ENCODE measurements at regions not wholly inside any gene's neighbourhood (a gene's known extent, or its start where the extent isn't known, plus 50 kb on each side); places are given as distances from the start of the nearest gene placed in this dataset.
"Not testable (repeated sequence)": the region's sequence is repeated elsewhere in the genome, so short reads cannot be mapped to it uniquely, and the experiment has no call there.

GRCh38 chr16:86270696-86271095 is 239.6 kb upstream of the FOXF1 start:
- TF ChIP-seq, protein P1, sequence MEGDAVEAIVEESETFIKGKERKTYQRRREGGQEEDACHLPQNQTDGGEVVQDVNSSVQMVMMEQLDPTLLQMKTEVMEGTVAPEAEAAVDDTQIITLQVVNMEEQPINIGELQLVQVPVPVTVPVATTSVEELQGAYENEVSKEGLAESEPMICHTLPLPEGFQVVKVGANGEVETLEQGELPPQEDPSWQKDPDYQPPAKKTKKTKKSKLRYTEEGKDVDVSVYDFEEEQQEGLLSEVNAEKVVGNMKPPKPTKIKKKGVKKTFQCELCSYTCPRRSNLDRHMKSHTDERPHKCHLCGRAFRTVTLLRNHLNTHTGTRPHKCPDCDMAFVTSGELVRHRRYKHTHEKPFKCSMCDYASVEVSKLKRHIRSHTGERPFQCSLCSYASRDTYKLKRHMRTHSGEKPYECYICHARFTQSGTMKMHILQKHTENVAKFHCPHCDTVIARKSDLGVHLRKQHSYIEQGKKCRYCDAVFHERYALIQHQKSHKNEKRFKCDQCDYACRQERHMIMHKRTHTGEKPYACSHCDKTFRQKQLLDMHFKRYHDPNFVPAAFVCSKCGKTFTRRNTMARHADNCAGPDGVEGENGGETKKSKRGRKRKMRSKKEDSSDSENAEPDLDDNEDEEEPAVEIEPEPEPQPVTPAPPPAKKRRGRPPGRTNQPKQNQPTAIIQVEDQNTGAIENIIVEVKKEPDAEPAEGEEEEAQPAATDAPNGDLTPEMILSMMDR (IDR thresholded peaks at IDR 0.05), result no peak
- ATAC-seq (no peak), DNase-seq (no peak)
- H3K4me1 ChIP-seq, result no peaks in the 10 kb centered on the region
- no peak overlapping the region for H3K27ac ChIP-seq
- no peak overlapping the region for H3K4me3 ChIP-seq
- H3K9me3 ChIP-seq, result no peaks in the 10 kb centered on the region
- H3K27me3 ChIP-seq (ENCODE audit: low read depth), result no peaks in the 10 kb centered on the region
- intact Hi-C loops (cut with DNase I), result no loop called here
- H3K36me3 ChIP-seq, result no peaks in the 10 kb centered on the region

DNA sequence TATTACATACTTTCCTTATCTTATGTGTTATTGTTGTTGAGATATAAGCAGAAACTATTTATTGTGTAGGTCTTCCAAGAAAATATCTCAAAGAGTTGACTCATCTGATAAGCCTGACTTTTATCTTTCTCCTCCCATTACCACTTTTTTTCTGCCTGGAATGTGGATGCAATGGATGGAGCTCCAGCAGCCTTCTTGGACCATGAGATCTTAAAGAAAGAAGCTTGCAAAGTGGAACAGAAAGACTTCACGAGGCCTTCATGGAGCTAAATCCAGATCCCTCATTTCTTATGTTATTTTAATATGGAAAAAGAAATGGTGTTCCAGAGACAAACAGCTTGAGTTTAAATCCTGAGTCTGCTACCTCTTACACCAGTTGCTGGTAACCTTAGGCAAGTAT is 237.6 kb upstream of the FOXF1 start:
- Histone ChIP-seq H3K4me1 (no peaks in the 10 kb centered on the region), H3K27me3 (ENCODE audit: low read depth) (no peaks in the 10 kb centered on the region), H3K9me3 (no peaks in the 10 kb centered on the region), H3K4me3 (no peak overlapping the region), H3K36me3 (no peaks in the 10 kb centered on the region), H3K27ac (no peak overlapping the region)
- TF ChIP-seq, protein P1 (IDR thresholded peaks at IDR 0.05), result no peak
- DNase-seq (no peak), ATAC-seq (no peak)
- intact Hi-C loops (cut with DNase I), result no loop called here

GRCh38 chr16:86277221-86277620 is 233.1 kb upstream of the FOXF1 start:
- ATAC-seq (no peak), DNase-seq (no peak)
- Histone ChIP-seq H3K4me1 (no peaks in the 10 kb centered on the region), H3K9me3 (no peaks in the 10 kb centered on the region), H3K27me3 (ENCODE audit: low read depth) (no peaks in the 10 kb centered on the region), H3K27ac (no peak overlapping the region), H3K4me3 (no peak overlapping the region), H3K36me3 (no peaks in the 10 kb centered on the region)
- intact Hi-C loops (cut with DNase I), result no loop called here
- TF ChIP-seq, protein P1 (IDR thresholded peaks at IDR 0.05), result no peak

- DNase-seq; intact Hi-C loops (cut with DNase I); H3K9me3 ChIP-seq; H3K4me1 ChIP-seq; H3K4me3 ChIP-seq; H3K36me3 ChIP-seq; ATAC-seq; H3K27me3 ChIP-seq (ENCODE audit: low read depth); H3K27ac ChIP-seq: not testable (repeated sequence)
Measured at GRCh38 chr16:86277859-86278258, 232.5 kb upstream of the FOXF1 start.

- H3K4me3 ChIP-seq, result no peak overlapping the region
- TF ChIP-seq, protein P1 (IDR thresholded peaks at IDR 0.05), result no peak
- H3K27ac ChIP-seq, result no peak overlapping the region
- H3K4me1 ChIP-seq, result no peaks in the 10 kb centered on the region
- DNase-seq, result no peak
- H3K36me3 ChIP-seq, result no peaks in the 10 kb centered on the region
- H3K9me3 ChIP-seq, result no peaks in the 10 kb centered on the region
- intact Hi-C loops (cut with DNase I), result no loop called here
- ATAC-seq, result no peak
- H3K27me3 ChIP-seq (ENCODE audit: low read depth), result peaks cover 16% of the 10 kb centered on the region
Measured at GRCh38 chr16:86281421-86281820, 228.9 kb upstream of the FOXF1 start.

DNA sequence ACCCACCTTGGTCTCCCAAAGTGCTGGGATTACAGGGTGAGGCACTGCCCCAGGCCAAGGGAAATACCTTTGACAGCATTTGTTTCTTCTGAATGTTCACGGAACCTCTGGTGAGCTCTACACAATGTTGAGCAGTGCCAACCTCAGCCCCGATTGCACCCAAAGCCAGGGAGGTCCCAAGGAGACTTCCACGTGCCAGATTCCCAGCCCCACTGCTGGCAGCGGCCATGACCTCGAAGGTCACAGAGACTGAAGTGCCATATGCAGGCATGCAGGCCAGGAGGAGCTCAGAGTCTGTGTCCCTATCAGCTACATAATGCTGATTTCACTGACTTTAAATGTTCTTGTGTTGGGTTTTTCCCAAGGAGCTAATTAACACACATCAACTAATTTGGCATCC is 226.4 kb upstream of the FOXF1 start:
- H3K27me3 ChIP-seq (ENCODE audit: low read depth), result peaks cover 39% of the 10 kb centered on the region
- intact Hi-C loops (cut with DNase I), result no loop called here

More for the DNA sequence above, 226.4 kb upstream of the FOXF1 start:
- Histone ChIP-seq H3K36me3 (no peaks in the 10 kb centered on the region), H3K9me3 (no peaks in the 10 kb centered on the region), H3K4me1 (no peaks in the 10 kb centered on the region), H3K4me3 (no peak overlapping the region), H3K27ac (no peak overlapping the region)
- DNase-seq, result no peak
- TF ChIP-seq, protein P1 (IDR thresholded peaks at IDR 0.05), result no peak
- ATAC-seq, result no peak
